Gastrocnemius medialis (tissue), 4 donors: ENCODE measurements at regions not wholly inside any gene's neighbourhood (a gene's known extent, or its start where the extent isn't known, plus 50 kb on each side); places are given as distances from the start of the nearest gene placed in this dataset.

ENCODE experiments used
- ATAC-seq, 2 donors: fragments of 150-250 bp; one replicate each; pipeline ENCODE4 v1.9.1; 2016
- DNase-seq, 2 donors: peaks; one replicate each; pipeline ENCODE4 v3.0.0-alpha.2; 2019
- H3K27ac ChIP-seq, 4 donors: fragments of 200-600 bp; sonication (generic); 1 replicate in 1 of 4; 2 replicates in 3 of 4; pipeline ENCODE4 v1.5.1; 2016 to 2018; ENCODE audit warnings: mild to moderate bottlenecking in 2 of 4, moderate library complexity in 1 of 4
- H3K27me3 ChIP-seq, 3 donors: fragments of 200-600 bp; sonication (generic) in 2 of 3; 1 replicate in 1 of 3; 2 replicates in 2 of 3; pipeline versions ENCODE4 v1.5.1 to v1.6.0; 2016 to 2019; ENCODE audit warnings: mild to moderate bottlenecking in 1 of 3, moderate library complexity in 1 of 3
- H3K36me3 ChIP-seq, 2 donors: fragments of 200-600 bp; sonication (generic) in 1 of 2; one replicate each; pipeline ENCODE4 v1.5.1; 2017 to 2018
- H3K4me1 ChIP-seq, 2 donors: fragments of 200-600 bp; sonication (generic) in 1 of 2; one replicate each; pipeline ENCODE4 v1.5.1; 2016 to 2017; ENCODE audit warnings: mild to moderate bottlenecking in 2 of 2
- H3K4me3 ChIP-seq, 4 donors: fragments of 200-600 bp; sonication (generic) in 3 of 4; 1 replicate in 1 of 4; 2 replicates in 3 of 4; pipeline ENCODE4 v1.5.1; 2016 to 2019; ENCODE audit warnings: mild to moderate bottlenecking in 2 of 4
- H3K9me3 ChIP-seq, 3 donors: fragments of 200-600 bp; sonication (generic) in 2 of 3; 1 replicate in 1 of 3; 2 replicates in 2 of 3; pipeline ENCODE4 v1.5.1; 2016 to 2019
- POLR2A ChIP-seq, 2 donors: fragments of 450-650 bp; IDR thresholded peaks; one replicate each; pipeline ENCODE4 v1.6.1; 2017; ENCODE audit warnings: antibody characterized with exemption in 2 of 2, mild to moderate bottlenecking in 2 of 2, moderate library complexity in 2 of 2
- in situ Hi-C, 4 donors: fragments of 200-750 bp; cut with MboI; loops; one replicate each; pipeline versions ENCODE4 v1.15.0 to v1.8.0; 2017; ENCODE audit warnings: low sequenced_read_pairs in 4 of 4
- intact Hi-C: fragments of 100-400 bp; cut with DNase I; formaldehyde crosslinking; loops from one replicate; pipeline ENCODE4 v1.15.1; 2023; ENCODE audit warnings: low total_unique reads
- TF ChIP-seq, protein P1 (sequence below), 5 experiments: fragments of 450-650 bp in 3 of 5; fragments of 200-600 bp in 2 of 5; sonication (generic) in 2 of 5; IDR thresholded peaks in 4 of 5; conservative IDR thresholded peaks in 1 of 5; 1 replicate in 4 of 5; 2 replicates in 1 of 5; pipeline ENCODE4 v1.5.1; 2016 to 2019; ENCODE audit warnings: antibody characterized with exemption in 5 of 5, mild to moderate bottlenecking in 3 of 5, moderate library complexity in 3 of 5

DNA sequence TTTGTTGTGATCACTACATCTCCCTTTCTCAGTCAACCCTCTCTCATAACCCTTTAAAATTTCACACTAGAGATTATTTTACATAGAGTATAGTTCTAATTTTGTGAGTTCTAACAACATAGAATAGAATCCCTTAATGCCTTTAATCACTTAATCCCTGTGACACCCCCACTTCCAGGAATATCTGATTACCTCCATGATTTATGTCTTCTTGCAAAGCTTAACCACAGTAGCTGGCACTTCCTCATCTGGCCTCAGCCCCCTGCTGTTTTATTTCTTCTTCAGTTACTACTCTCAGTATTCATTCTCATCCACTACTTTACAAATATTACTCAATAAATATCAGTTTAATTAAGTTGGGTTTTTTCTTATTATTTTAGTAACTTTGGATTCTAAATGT is 340.9 kb downstream of the CENPC start:
- TF ChIP-seq, protein P1, sequence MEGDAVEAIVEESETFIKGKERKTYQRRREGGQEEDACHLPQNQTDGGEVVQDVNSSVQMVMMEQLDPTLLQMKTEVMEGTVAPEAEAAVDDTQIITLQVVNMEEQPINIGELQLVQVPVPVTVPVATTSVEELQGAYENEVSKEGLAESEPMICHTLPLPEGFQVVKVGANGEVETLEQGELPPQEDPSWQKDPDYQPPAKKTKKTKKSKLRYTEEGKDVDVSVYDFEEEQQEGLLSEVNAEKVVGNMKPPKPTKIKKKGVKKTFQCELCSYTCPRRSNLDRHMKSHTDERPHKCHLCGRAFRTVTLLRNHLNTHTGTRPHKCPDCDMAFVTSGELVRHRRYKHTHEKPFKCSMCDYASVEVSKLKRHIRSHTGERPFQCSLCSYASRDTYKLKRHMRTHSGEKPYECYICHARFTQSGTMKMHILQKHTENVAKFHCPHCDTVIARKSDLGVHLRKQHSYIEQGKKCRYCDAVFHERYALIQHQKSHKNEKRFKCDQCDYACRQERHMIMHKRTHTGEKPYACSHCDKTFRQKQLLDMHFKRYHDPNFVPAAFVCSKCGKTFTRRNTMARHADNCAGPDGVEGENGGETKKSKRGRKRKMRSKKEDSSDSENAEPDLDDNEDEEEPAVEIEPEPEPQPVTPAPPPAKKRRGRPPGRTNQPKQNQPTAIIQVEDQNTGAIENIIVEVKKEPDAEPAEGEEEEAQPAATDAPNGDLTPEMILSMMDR (IDR thresholded peaks at IDR 0.05 in 4 of 5, conservative IDR thresholded peaks at IDR 0.05 in 1 of 5), result no peak
- TF ChIP-seq POLR2A (IDR thresholded peaks at IDR 0.05), result no peak
- Histone ChIP-seq H3K36me3 (no peaks in the 10 kb centered on the region), H3K27ac (no peak overlapping the region), H3K4me1 (no peaks in the 10 kb centered on the region), H3K9me3 (no peaks in the 10 kb centered on the region), H3K4me3 (no peak overlapping the region), H3K27me3 (no peaks in the 10 kb centered on the region)
- in situ Hi-C loops (no loop called here), intact Hi-C loops (no loop called here)
- ATAC-seq (no peak), DNase-seq (no peak)

DNA sequence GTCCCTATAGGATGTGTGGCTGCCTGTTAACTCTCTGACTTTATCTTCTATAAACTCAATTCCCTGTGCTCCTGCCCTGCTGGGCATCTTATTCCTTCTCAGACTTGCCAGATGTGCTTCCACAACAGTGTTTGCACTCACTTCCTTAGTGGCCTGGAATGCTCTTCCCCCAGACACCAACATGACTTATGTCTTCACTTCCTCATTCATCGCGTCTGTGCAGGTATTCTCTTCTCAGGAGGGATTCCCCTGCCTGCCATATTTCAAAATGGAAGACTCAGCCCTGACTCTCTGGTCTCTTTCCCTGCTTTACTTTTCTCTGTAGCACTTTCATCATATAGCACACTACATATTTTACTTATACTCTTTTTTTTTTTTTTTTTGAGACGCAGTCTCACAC is 344.0 kb downstream of the CENPC start:
- TF ChIP-seq, protein P1 (IDR thresholded peaks at IDR 0.05 in 4 of 5, conservative IDR thresholded peaks at IDR 0.05 in 1 of 5), result no peak
- TF ChIP-seq POLR2A (IDR thresholded peaks at IDR 0.05), result no peak
- no peaks in the 10 kb centered on the region for H3K9me3 ChIP-seq
- DNase-seq (no peak), ATAC-seq (no peak)
- no peak overlapping the region for H3K4me3 ChIP-seq
- no peaks in the 10 kb centered on the region for H3K36me3 ChIP-seq
- intact Hi-C loops, result no loop called here
- H3K27me3 ChIP-seq, result no peaks in the 10 kb centered on the region
- H3K4me1 ChIP-seq, result no peaks in the 10 kb centered on the region
- H3K27ac ChIP-seq, result no peak overlapping the region
- in situ Hi-C loops, result no loop called here

DNA sequence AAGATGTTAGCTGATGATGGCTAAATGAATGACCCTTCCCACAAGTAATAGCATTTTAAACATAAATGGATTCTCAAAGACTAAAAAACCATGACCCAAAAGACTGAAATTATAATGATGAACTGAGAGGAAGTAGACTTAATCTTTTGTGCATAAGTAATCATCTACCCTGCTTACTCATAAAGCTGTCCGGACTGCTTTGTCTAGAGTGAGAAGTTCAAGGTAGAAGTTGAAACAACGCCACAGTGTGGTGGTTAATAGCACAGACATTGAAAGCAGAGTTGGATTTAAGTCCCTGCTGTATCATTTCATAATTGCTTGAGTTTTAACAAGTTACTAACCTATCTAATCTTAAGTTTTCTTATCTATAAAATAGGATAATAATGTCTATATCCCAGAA is 346.6 kb downstream of the CENPC start:
- in situ Hi-C loops (no loop called here), intact Hi-C loops (no loop called here)
- Histone ChIP-seq H3K27ac (no peak overlapping the region), H3K4me1 (no peaks in the 10 kb centered on the region), H3K36me3 (no peaks in the 10 kb centered on the region), H3K27me3 (no peaks in the 10 kb centered on the region), H3K4me3 (no peak overlapping the region), H3K9me3 (no peaks in the 10 kb centered on the region)
- ATAC-seq (no peak), DNase-seq (no peak)
- TF ChIP-seq POLR2A (IDR thresholded peaks at IDR 0.05), result no peak
- TF ChIP-seq, protein P1 (IDR thresholded peaks at IDR 0.05 in 4 of 5, conservative IDR thresholded peaks at IDR 0.05 in 1 of 5), result no peak

DNA sequence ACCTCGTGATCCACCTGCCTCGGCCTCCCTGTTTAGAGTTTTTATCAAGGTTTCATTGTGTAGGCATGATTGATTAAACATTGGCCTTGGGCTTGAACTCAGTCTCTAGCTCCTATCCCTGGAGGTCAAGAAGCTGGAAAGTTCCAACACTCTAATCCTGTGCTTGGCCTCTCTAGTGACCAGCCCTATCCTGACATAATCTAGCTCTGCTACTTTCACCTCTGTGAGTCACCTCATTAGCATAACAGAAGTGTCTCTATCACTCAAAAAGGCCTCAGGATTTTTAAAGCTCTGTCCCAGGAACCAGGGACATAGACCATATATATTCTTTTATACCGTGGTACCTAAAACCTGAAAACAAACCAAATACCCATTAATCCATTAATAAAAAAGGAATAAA is 377.5 kb downstream of the CENPC start:
- DNase-seq, result no peak
- in situ Hi-C loops, result no loop called here
- TF ChIP-seq, protein P1 (IDR thresholded peaks at IDR 0.05 in 4 of 5, conservative IDR thresholded peaks at IDR 0.05 in 1 of 5), result no peak
- no peak for TF ChIP-seq POLR2A (IDR thresholded peaks at IDR 0.05)

DNA sequence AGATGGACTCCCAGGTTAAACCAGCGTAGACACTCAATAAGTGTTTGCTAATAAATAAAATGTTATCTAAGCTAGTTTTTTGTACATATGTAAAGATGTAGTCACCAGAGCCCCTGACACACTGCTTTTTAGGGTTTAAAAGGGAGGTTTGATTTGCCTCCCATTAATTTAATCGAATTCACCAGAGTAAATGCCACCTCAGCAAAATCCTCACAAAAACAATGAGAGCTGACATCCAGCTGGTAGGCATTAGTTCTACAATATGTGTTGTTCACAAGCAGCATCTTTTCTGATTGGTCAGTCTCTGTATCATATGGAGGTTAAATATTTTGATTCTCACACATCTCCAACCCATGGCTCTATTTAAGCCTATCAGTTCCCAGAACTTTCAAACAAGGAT is 382.6 kb downstream of the CENPC start:
- H3K27ac ChIP-seq, result no peak overlapping the region
- no peak overlapping the region for H3K4me3 ChIP-seq
- ATAC-seq, result no peak
- no peaks in the 10 kb centered on the region for H3K9me3 ChIP-seq
- intact Hi-C loops, result no loop called here
- H3K4me1 ChIP-seq, result no peaks in the 10 kb centered on the region
- H3K27me3 ChIP-seq, result no peaks in the 10 kb centered on the region
- in situ Hi-C loops, result no loop called here
- H3K36me3 ChIP-seq, result no peaks in the 10 kb centered on the region
- no peak for TF ChIP-seq POLR2A (IDR thresholded peaks at IDR 0.05)
- TF ChIP-seq, protein P1 (IDR thresholded peaks at IDR 0.05 in 4 of 5, conservative IDR thresholded peaks at IDR 0.05 in 1 of 5), result no peak
- DNase-seq, result no peak

More for the DNA sequence above, 377.5 kb downstream of the CENPC start:
- Histone ChIP-seq H3K27me3 (no peaks in the 10 kb centered on the region), H3K36me3 (no peaks in the 10 kb centered on the region), H3K4me1 (no peaks in the 10 kb centered on the region), H3K4me3 (no peak overlapping the region), H3K9me3 (no peaks in the 10 kb centered on the region), H3K27ac (no peak overlapping the region)
- intact Hi-C loops, result no loop called here
- ATAC-seq, result no peak
